Left cardiac atrium (tissue), 4 donors: ENCODE measurements at regions not wholly inside any gene's neighbourhood (a gene's known extent, or its start where the extent isn't known, plus 50 kb on each side); places are given as distances from the start of the nearest gene placed in this dataset.

Experiments
- ATAC-seq, 2 donors: fragments of 200-7000 bp; cut with Tn5 transposase; one replicate each; pipeline ENCODE4 v1.9.1; 2020; ENCODE audit warnings: mild to moderate bottlenecking in 2 of 2, moderate library complexity in 2 of 2
- DNase-seq: peaks from one replicate; pipeline ENCODE4 v3.0.0-alpha.2; 2020
- intact Hi-C, 2 donors: fragments of 100-400 bp; cut with DNase I; formaldehyde crosslinking; loops; one replicate each; pipeline versions ENCODE4 v1.14.1 to v1.15.1; 2022 to 2023
- donor health status: DM: no; HTN: yes; CAD: no.
- donor health status: DM: no; HTN: yes; CAD: no; lungs with severe emphysema.
- donor health status: DM: yes; HTN: yes; CAD: no.
- donor health status: Dilated cardiomyopathy.

DNA sequence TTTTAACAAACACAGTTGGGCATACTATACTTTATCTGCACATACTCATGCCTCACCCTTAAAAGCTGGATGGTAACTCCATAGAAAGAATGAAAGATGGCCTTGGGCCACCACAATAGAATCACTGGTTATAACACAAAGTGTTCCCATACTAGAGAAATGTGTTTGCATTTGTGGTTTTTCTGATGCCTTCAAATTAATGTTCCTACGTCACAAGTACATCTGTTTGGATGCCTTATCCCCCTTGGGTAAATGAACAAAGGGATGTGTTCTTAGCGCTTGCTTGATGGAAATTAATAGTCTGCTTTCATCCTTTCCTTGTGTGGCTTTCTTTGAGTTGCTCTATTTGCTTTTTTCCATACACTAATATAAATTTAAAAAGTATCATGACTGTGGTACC, 291.1 kb upstream of the PDE4D start:
- no peak for ATAC-seq
- no peak for DNase-seq
- intact Hi-C loops, result no loop called here

DNA sequence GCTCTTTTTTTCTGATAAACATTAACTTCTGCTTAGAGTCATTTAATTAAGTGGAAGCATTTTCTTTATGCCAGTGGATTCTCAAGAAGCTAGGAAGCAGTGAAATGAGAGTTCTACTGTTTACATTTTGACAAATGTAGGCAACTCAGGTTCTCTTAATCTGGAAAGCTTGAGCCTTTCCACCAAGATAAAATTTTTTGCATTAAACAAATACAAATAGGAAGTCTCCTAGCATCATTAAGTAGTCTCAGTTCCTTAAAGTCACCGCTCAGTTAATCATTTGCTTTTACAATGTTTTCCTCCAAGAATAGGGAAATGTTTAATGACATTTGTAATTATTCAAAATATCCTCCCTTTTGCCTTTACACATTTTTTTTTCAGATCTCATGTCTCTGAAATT, 290.4 kb upstream of the PDE4D start:
- ATAC-seq, result no peak

DNA sequence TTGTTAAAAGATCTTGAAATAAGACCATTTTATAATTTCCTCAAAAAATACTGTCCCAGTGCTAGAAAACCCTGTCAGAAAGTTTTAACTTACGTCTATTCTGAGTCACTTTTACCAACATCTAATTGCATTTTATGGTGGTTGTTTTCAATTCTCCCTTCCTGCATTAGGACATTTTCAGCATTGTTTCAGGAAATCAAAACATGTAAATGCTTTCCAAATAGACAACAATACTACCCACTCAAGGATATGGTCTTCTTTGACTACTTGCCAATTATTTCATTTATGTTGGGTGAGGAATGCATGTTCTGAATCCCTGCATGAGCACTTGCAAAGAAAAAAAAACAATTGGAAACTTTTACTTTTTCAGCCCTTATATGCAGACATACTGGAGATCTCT, 284.6 kb upstream of the PDE4D start:
- DNase-seq (no peak), ATAC-seq (no peak)
- intact Hi-C loops, result no loop called here

More for the DNA sequence above, 290.4 kb upstream of the PDE4D start:
- intact Hi-C loops, result no loop called here
- DNase-seq, result no peak

DNA sequence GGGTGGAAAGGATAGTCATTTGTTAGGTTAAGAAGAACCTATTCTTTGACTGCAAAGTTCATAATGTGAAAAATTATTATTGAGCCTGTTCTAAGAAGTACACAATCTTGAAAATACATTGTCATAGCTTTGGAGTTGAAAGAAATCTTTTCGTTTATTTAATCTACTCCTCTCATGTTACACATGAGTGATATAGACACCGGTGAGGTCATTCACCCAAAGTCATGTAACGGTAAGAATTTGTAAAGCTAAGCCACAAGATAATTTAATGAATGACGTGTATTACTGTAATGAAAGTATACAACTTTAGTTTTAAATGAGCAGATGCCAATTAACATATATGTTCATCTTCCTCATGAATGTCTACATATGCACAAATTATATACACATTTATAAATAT, 284.1 kb upstream of the PDE4D start:
- intact Hi-C loops, result no loop called here
- ATAC-seq (no peak), DNase-seq (no peak)

- DNase-seq, result no peak
- no peak for ATAC-seq
- intact Hi-C loops, result no loop called here
Measured at GRCh38 chr5:60173667-60174066, 280.1 kb upstream of the PDE4D start.

DNA sequence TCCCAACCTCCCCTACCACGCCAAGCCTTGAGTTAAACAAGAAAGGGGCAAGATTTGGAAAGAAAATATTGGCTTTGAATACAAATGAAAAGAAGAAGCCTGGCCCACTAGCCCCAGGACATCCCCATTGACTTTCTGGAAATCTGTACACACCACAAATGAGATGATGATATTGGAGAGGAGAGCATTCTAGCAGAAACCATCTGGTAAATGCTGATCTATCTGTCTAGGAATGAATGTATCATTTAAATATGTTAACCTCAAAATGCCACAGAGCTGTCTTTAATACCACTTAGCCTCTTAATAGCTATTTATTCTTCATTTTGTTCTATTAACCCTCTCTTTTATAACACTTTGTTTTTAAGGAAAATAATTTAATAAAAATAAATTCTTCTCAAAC, 270.2 kb upstream of the PDE4D start:
- no peak for DNase-seq
- intact Hi-C loops, result no loop called here
- no peak for ATAC-seq

- DNase-seq (no peak), ATAC-seq (no peak)
- intact Hi-C loops, result no loop called here
Measured at GRCh38 chr5:60162441-60162840, 268.9 kb upstream of the PDE4D start.

GRCh38 chr5:60161340-60161934, 267.9 kb upstream of the PDE4D start:
- intact Hi-C loops, result no loop called here

GRCh38 chr5:60149081-60149480, 255.6 kb upstream of the PDE4D start:
- intact Hi-C loops, result no loop called here
- DNase-seq, result no peak
- no peak for ATAC-seq

More at GRCh38 chr5:60161340-60161934, 267.9 kb upstream of the PDE4D start:
- ATAC-seq (no peak), DNase-seq (no peak)

GRCh38 chr5:60148366-60148765, 254.8 kb upstream of the PDE4D start:
- intact Hi-C loops, result no loop called here
- ATAC-seq (no peak), DNase-seq (no peak)

GRCh38 chr5:60147791-60148190, 254.3 kb upstream of the PDE4D start:
- no peak for ATAC-seq

DNA sequence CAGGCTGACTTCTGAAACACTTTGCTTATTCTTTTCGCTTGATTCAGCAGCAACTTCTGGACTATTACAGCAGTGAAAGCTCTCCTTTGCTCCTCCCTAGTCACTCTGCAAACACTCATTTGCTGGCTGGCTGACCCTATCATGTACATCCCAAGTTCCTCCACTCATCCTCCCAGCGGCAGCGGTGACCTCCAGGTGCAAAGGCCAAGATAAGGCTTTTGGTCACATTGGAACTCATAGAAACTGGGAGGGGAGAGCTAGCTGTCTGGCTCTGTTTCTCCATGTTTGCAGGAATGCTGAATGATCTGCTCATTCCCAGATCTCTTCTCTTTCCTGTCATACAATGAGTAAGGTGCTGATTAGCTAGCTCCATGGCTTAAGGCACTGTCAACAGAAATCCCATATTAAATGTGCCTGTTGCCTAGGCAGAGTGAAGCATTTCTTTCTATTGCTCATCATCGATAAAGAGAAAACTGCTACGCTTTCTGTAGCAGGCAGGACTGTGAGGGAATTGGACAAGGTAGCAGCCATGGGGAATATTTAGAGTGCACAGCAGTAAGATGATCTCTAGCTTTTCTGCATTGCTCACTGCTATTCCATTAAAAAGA, 250.5 kb upstream of the PDE4D start:
- intact Hi-C loops, result no loop called here
- DNase-seq (no peak), ATAC-seq (no peak)

More at GRCh38 chr5:60147791-60148190, 254.3 kb upstream of the PDE4D start:
- no peak for DNase-seq
- intact Hi-C loops, result no loop called here

DNA sequence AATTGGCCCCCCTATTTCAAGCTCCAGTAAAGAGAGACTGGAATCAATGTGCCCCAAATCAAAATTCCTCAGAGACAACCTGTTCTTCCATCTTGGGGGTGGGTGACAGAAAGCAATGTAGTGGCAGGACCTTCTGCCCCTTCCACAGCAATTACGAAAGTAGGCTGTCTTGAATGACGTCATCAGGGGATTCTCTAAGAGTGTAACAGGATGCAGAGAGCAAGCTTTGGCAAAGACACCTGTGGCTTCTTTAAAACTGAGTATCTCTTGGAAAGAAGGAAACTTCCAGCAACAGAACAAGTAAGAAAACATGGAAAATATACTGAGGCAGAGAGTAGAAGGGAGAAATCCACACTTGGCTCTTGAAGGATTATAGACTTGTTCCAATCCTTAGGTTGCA, 247.6 kb upstream of the PDE4D start:
- ATAC-seq, result no peak
- intact Hi-C loops, result no loop called here
- DNase-seq, result no peak

DNA sequence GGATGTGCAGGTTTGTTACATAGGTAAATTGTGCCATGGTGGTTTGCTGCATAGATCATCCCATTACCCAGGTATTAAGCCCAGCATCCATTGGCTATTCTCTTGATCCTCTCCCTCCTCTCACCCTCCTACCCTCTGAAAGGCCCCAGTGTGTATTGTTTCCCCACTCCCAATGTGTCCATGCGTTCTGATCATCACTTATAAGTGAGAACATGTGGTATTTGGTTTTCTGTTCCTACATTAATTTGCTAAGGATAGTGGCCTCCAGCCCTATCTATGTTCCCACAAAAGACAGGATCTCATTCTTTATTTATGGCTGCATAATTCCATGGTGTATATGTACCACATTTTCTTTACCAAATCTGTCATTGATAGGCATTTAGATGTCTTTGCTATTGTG, 243.3 kb upstream of the PDE4D start:
- intact Hi-C loops, result no loop called here
- DNase-seq (no peak), ATAC-seq (no peak)

- intact Hi-C loops, result no loop called here
- DNase-seq (no peak), ATAC-seq (no peak)
Measured at GRCh38 chr5:60131504-60131903, 238.0 kb upstream of the PDE4D start.

DNA sequence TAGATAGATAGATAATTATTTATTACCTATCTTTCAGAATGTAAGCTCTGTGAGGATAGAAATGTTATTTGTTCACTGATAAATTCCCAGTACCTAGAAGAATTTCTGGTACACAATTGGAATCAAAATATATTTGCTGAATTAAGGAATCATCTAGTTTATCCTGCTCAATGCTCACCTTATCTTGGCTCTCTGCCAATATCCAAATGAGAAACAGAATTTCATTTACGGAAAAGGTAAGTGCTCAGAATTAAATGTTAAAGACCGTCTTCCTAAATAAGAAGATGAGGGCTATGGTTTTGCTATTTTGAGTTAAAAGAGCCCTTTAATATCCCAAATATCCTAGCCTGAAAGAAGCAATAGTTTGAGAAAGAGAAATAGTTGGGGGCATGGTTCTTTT, 232.1 kb upstream of the PDE4D start:
- intact Hi-C loops, result no loop called here
- ATAC-seq, result no peak
- DNase-seq, result no peak

GRCh38 chr5:60102961-60103693, 209.6 kb upstream of the PDE4D start:
- intact Hi-C loops, result no loop called here
- ATAC-seq, result no peak
- DNase-seq, result no peak

GRCh38 chr5:60101573-60101972, 208.0 kb upstream of the PDE4D start:
- ATAC-seq, result no peak
- intact Hi-C loops, result no loop called here
- DNase-seq, result no peak

- intact Hi-C loops, result no loop called here
Measured at GRCh38 chr5:60092671-60093422, 199.3 kb upstream of the PDE4D start.

DNA sequence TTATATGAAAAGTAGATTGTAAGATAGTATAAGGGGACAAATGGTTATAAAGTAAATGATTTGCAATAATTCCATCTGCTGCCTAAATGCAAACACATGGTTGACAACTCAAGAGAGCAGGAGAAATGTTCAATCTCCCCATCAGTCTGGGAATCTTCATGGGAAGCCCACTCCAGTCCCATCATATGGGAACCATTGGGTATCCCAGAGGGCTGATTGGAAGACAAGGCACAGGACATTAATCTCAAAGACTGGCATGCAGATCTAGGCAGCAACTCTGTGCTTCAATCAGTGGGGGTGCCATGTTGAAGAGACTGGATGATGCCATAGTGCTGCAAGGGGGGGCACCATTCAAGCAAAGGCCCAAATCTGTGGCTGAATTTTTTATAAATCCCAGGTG, 193.1 kb upstream of the PDE4D start:
- DNase-seq (no peak), ATAC-seq (no peak)
- intact Hi-C loops, result no loop called here

More at GRCh38 chr5:60092671-60093422, 199.3 kb upstream of the PDE4D start:
- ATAC-seq, result no peak
- no peak for DNase-seq
